GM10266 (cell line): ENCODE measurements at regions not wholly inside any gene's neighbourhood (a gene's known extent, or its start where the extent isn't known, plus 50 kb on each side); places are given as distances from the start of the nearest gene placed in this dataset.

Experiments used
- DNase-seq: peaks from one replicate; pipeline ENCODE4 v3.0.0; 2012; ENCODE audit errors: extremely low spot score
- CTCF ChIP-seq: IDR thresholded peaks from 2 replicates; pipeline ENCODE4 v1.5.1; 2012; ENCODE audit warnings: mild to moderate bottlenecking, low read depth; ENCODE audit not compliant: control insufficient read depth, insufficient read depth; ENCODE audit errors: missing control alignments

- no peak for DNase-seq
- TF ChIP-seq CTCF = no peak
Observed at GRCh38 chr5:10832421-10832820, 71.4 kb upstream of the DAP start.

GRCh38 chr5:10831419-10831818 lies 70.4 kb upstream of the DAP start:
- TF ChIP-seq CTCF = no peak

GRCh38 chr5:10828241-10828640 lies 67.2 kb upstream of the DAP start:
- TF ChIP-seq CTCF = no peak
- no peak for DNase-seq

More at GRCh38 chr5:10831419-10831818, 70.4 kb upstream of the DAP start:
- DNase-seq = no peak

- no peak for TF ChIP-seq CTCF
- DNase-seq = no peak
Observed at GRCh38 chr5:10827571-10827970, 66.5 kb upstream of the DAP start.

- DNase-seq = no peak
- TF ChIP-seq CTCF = no peak
Observed at GRCh38 chr5:10826971-10827370, 65.9 kb upstream of the DAP start.

- TF ChIP-seq CTCF = peak; percentile 5
- no peak for DNase-seq
Observed at GRCh38 chr5:10825897-10826644, 65.0 kb upstream of the DAP start.

- DNase-seq = no peak
- no peak for TF ChIP-seq CTCF
Observed at GRCh38 chr5:10812218-10812617, 51.2 kb upstream of the DAP start.
